ENCODE measurements at regions not wholly inside any gene's neighbourhood (a gene's known extent, or its start where the extent isn't known, plus 50 kb on each side); places are given as distances from the start of the nearest gene placed in this dataset.

GRCh38 chr5:79182141-79182540, 53.8 kb upstream of the JMY start:
- ATAC-seq (replicated peaks in 6 of 8): no peak
- Histone ChIP-seq H3K4me1 (replicated peaks in 1 of 2) (no peaks in the 10 kb centered on the region), H3K27ac (no peak overlapping the region), H3K4me3 (no peak overlapping the region)
- in situ Hi-C loops (cut with MboI; ENCODE audit: low pct_unique_long_range_greater_than_20kb in 2 of 9, low sequenced_read_pairs in 9 of 9, unreplicated experiment in 9 of 9): no loop called here

DNA sequence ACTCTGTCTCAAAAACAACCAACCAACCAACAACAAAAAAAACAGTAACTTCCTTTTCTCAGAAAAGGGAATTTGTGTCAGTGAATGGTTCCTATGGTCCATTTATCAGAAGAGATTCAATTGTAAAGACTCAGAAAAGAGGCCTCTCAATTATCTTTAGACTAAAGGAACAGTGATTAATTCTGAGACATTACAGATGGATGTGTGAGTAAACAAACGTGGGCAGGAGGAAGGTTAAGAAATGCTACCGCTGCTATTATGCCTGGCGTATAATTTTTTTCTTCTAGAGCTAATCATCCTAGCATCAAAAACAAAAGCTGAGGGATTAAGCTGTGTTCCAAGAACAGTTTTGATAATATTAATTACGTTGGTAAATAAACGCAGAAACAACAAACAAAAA, 52.9 kb upstream of the JMY start:
- H3K4me1 ChIP-seq (replicated peaks in 1 of 2): no peaks in the 10 kb centered on the region
- H3K27ac ChIP-seq: no peak overlapping the region
- 60 to 100% (median 75%) methylated on average over 2 to 5 of the region's 5 CpGs for WGBS, 10 experiments
- in situ Hi-C loops (cut with MboI; ENCODE audit: low pct_unique_long_range_greater_than_20kb in 2 of 9, low sequenced_read_pairs in 9 of 9, unreplicated experiment in 9 of 9): no loop called here
- ATAC-seq (replicated peaks in 6 of 8): peak in 1 of 8 experiments; percentile 55
- H3K4me3 ChIP-seq: no peak overlapping the region

DNA sequence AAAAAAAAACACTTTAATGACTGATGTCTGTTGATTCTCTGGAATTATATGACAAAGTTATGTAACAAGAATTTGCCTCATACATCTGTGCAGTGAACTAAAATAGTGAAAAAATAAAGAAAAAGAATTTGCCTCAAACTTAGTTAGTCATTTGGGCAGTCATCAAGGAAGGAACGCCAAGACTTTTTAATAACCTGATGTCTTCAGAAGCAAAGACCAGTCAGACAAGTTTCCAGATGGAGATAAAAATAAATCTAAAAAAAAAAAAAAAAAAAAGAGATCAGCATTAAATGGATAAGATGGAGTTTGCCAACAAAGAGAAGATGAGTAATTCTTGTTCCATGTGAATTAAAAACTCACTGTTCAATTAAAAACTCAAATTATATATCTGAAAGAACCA, 52.3 kb upstream of the JMY start:
- Histone ChIP-seq H3K27ac (no peak overlapping the region), H3K4me3 (no peak overlapping the region), H3K4me1 (replicated peaks in 1 of 2) (no peaks in the 10 kb centered on the region)
- in situ Hi-C loops (cut with MboI; ENCODE audit: low pct_unique_long_range_greater_than_20kb in 2 of 9, low sequenced_read_pairs in 9 of 9, unreplicated experiment in 9 of 9): no loop called here
- no peak for ATAC-seq (replicated peaks in 6 of 8)
- 14 to 100% (median 86%) methylated on average over 1 of the region's 1 CpG for WGBS, 10 experiments

DNA sequence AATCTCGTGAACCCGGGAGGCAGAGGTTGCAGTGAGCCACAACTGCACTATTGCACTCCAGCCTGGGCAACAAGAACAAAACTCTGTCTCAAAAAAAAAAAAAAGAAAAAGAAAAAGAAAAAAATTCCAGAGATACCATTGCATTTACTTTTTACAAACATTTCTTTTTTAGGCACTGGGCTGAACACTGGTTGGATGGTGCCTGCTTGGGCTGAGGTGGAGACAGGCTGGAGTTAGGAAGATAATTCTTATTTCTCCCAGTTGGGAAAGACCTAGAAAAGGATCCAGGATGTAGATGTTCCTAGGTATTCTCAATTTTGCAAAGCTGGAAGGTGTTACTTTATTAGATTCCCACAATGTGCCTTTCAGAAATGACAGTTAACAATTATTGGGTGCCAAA, 49.9 kb upstream of the JMY start:
- no peak for ATAC-seq (replicated peaks in 6 of 8)
- Histone ChIP-seq H3K4me1 (replicated peaks in 1 of 2) (no peaks in the 10 kb centered on the region), H3K4me3 (no peak overlapping the region), H3K27ac (no peak overlapping the region)
- in situ Hi-C loops (cut with MboI; ENCODE audit: low pct_unique_long_range_greater_than_20kb in 2 of 9, low sequenced_read_pairs in 9 of 9, unreplicated experiment in 9 of 9): no loop called here
- 29 to 100% (median 94%) methylated on average over 1 to 2 of the region's 2 CpGs; no CpG with 5 or more reads in 4 of the 10 experiments for WGBS, 10 experiments

Data from motor neuron (in vitro differentiated cells).